ENCODE measurements at regions not wholly inside any gene's neighbourhood (a gene's known extent, or its start where the extent isn't known, plus 50 kb on each side); places are given as distances from the start of the nearest gene placed in this dataset.

GRCh38 chr3:148190441-148190990 is 507.2 kb upstream of the AGTR1 start:
- TF ChIP-seq POLR2A (IDR thresholded peaks at IDR 0.05) = no peak
- no peak for TF ChIP-seq CTCF (IDR thresholded peaks at IDR 0.05)
- TF ChIP-seq POLR2AphosphoS5 (IDR thresholded peaks at IDR 0.05; ENCODE audit: insufficient read depth in 1 of 2, low read depth in 1 of 2) = no peak

DNA sequence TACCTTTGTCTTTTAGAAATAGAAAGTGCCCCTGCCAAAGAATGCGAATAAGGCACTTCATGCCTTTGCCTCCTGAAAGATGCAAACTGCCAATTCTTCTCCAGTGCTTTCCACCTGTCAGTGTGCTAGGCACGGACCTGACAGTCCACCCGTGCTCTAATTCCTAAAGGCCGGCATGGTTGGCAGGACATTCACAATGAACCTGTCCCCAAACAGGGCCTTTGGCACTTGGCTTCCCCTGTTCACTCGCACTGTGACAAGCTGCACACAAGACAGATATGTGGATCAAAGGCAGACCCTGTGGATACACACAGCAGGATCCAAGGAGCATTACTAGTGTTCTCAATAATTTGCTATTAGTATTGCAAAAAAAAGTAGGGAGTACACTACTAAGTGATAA is 505.7 kb upstream of the AGTR1 start:
- Histone ChIP-seq H3K27me3 (no peaks in the 10 kb centered on the region), H3K36me3 (no peaks in the 10 kb centered on the region), H3K4me1 (no peaks in the 10 kb centered on the region), H3K27ac (no peak overlapping the region), H3K9me3 (no peaks in the 10 kb centered on the region), H3K4me3 (no peak overlapping the region)
- DNase-seq (ENCODE audit: extremely low spot score in 2 of 2) = no peak
- TF ChIP-seq POLR2AphosphoS5 (IDR thresholded peaks at IDR 0.05; ENCODE audit: insufficient read depth in 1 of 2, low read depth in 1 of 2) (no peak), POLR2A (IDR thresholded peaks at IDR 0.05) (no peak), CTCF (IDR thresholded peaks at IDR 0.05) (no peak)
- intact Hi-C loops (cut with DNase I) = no loop called here

More at GRCh38 chr3:148190441-148190990, 507.2 kb upstream of the AGTR1 start:
- Histone ChIP-seq H3K4me3 (no peak overlapping the region), H3K36me3 (no peaks in the 10 kb centered on the region), H3K27me3 (no peaks in the 10 kb centered on the region), H3K4me1 (no peaks in the 10 kb centered on the region), H3K27ac (no peak overlapping the region), H3K9me3 (no peaks in the 10 kb centered on the region)
- no peak for DNase-seq (ENCODE audit: extremely low spot score in 2 of 2)
- intact Hi-C loops (cut with DNase I) = no loop called here

- H3K27ac ChIP-seq = no peak overlapping the region
- no peak for TF ChIP-seq CTCF (IDR thresholded peaks at IDR 0.05)
- TF ChIP-seq POLR2A (IDR thresholded peaks at IDR 0.05) = no peak
- TF ChIP-seq POLR2AphosphoS5 (IDR thresholded peaks at IDR 0.05; ENCODE audit: insufficient read depth in 1 of 2, low read depth in 1 of 2) = no peak
- no peaks in the 10 kb centered on the region for H3K36me3 ChIP-seq
- intact Hi-C loops (cut with DNase I) = no loop called here
- DNase-seq (ENCODE audit: extremely low spot score in 2 of 2) = no peak
- no peaks in the 10 kb centered on the region for H3K9me3 ChIP-seq
- no peak overlapping the region for H3K4me3 ChIP-seq
- H3K4me1 ChIP-seq = no peaks in the 10 kb centered on the region
- no peaks in the 10 kb centered on the region for H3K27me3 ChIP-seq
Observed at GRCh38 chr3:148197061-148197460, 500.6 kb upstream of the AGTR1 start.

DNA sequence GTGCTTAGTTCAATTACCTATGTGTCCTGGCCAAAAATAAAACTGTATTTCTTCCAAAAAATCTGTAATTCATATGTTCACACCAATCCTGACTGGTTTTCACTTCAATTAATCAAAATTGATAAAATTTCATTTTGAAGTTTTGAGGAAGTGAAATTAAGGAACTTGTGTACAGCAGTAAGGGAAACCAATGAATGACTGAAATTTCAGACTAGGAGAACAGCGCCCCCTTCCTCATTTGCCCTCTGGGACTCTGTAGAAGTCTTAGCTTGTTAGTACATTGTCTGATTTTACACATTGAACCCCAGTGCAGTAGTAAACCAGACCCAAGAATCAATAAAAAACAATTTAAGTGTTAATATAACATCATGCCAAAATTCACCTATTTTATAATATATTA is 495.3 kb upstream of the AGTR1 start:
- H3K9me3 ChIP-seq = no peaks in the 10 kb centered on the region
- no peak overlapping the region for H3K27ac ChIP-seq
- no peaks in the 10 kb centered on the region for H3K36me3 ChIP-seq
- intact Hi-C loops (cut with DNase I) = no loop called here
- H3K4me1 ChIP-seq = no peaks in the 10 kb centered on the region
- DNase-seq (ENCODE audit: extremely low spot score in 2 of 2) = no peak
- no peaks in the 10 kb centered on the region for H3K27me3 ChIP-seq
- no peak overlapping the region for H3K4me3 ChIP-seq
- TF ChIP-seq POLR2AphosphoS5 (IDR thresholded peaks at IDR 0.05; ENCODE audit: insufficient read depth in 1 of 2, low read depth in 1 of 2) (no peak), CTCF (IDR thresholded peaks at IDR 0.05) (no peak), POLR2A (IDR thresholded peaks at IDR 0.05) (no peak)

GRCh38 chr3:148203297-148204010 is 494.2 kb upstream of the AGTR1 start:
- Histone ChIP-seq H3K4me3 (no peak overlapping the region), H3K9me3 (no peaks in the 10 kb centered on the region), H3K4me1 (no peaks in the 10 kb centered on the region), H3K27me3 (no peaks in the 10 kb centered on the region), H3K27ac (no peak overlapping the region), H3K36me3 (no peaks in the 10 kb centered on the region)
- TF ChIP-seq POLR2AphosphoS5 (IDR thresholded peaks at IDR 0.05; ENCODE audit: insufficient read depth in 1 of 2, low read depth in 1 of 2) = no peak
- no peak for TF ChIP-seq POLR2A (IDR thresholded peaks at IDR 0.05)
- no peak for DNase-seq (ENCODE audit: extremely low spot score in 2 of 2)
- intact Hi-C loops (cut with DNase I) = no loop called here
